MCF 10A (cell line): ENCODE measurements at regions not wholly inside any gene's neighbourhood (a gene's known extent, or its start where the extent isn't known, plus 50 kb on each side); places are given as distances from the start of the nearest gene placed in this dataset.

Experiments used
- BruUV-seq: library from RNA; stranded (reverse); fragments of 400-500 nt; replicated peaks from 2 replicates; lab custom pipeline; 2021; lab: Mats Ljungman, UMichigan
- CTCF ChIA-PET: fragments of 300-600 bp; sonication (Branson Sonifier 250); formaldehyde crosslinking; extraction: SDS; loops from one replicate; lab custom pipeline; 2021; ENCODE audit warnings: antibody characterized with exemption, inconsistent platforms; lab: Yijun Ruan, JAX
- POLR2A ChIA-PET: fragments of 300-600, 350-650 bp; sonication (Branson Sonifier 250); formaldehyde crosslinking; extraction: SDS; loops from one replicate; lab custom pipeline; 2020; ENCODE audit warnings: antibody characterized with exemption, inconsistent platforms; lab: Yijun Ruan, JAX
- DNase-seq: peaks from one replicate; pipeline ENCODE4 v3.0.0-alpha.2; 2018; ENCODE audit not compliant: unreplicated experiment
- H3K27ac Mint-ChIP-seq: one replicate; pipeline ENCODE4 v1.8.0; 2022; ENCODE audit warnings: mild to moderate bottlenecking, low read depth, mixed read lengths; ENCODE audit not compliant: unreplicated experiment
- H3K27me3 Mint-ChIP-seq: one replicate; pipeline ENCODE4 v1.8.0; 2022; ENCODE audit warnings: mixed read lengths; ENCODE audit not compliant: insufficient read depth, unreplicated experiment
- H3K36me3 Mint-ChIP-seq: one replicate; pipeline ENCODE4 v1.8.0; 2022; ENCODE audit warnings: mild to moderate bottlenecking, moderate library complexity, mixed read lengths; ENCODE audit not compliant: insufficient read depth, unreplicated experiment
- H3K4me1 Mint-ChIP-seq: one replicate; pipeline ENCODE4 v1.8.0; 2022; ENCODE audit warnings: mixed read lengths; ENCODE audit not compliant: insufficient read depth, unreplicated experiment
- H3K4me3 Mint-ChIP-seq: one replicate; pipeline ENCODE4 v1.8.0; 2022; ENCODE audit warnings: mild to moderate bottlenecking, moderate library complexity, mixed read lengths; ENCODE audit not compliant: unreplicated experiment
- H3K9me3 Mint-ChIP-seq: one replicate; pipeline ENCODE4 v1.8.0; 2022; ENCODE audit warnings: mixed read lengths; ENCODE audit not compliant: unreplicated experiment
- intact Hi-C: fragments of 100-400 bp; cut with micrococcal nuclease; formaldehyde crosslinking; loops from 2 replicates; pipeline ENCODE4 v1.14.1; 2022
- TF ChIP-seq, protein P1 (sequence below): fragments of 200-600 bp; IDR thresholded peaks from one replicate; pipeline ENCODE4 v1.8.0; 2022; ENCODE audit warnings: antibody characterized with exemption, mild to moderate bottlenecking; ENCODE audit not compliant: unreplicated experiment

DNA sequence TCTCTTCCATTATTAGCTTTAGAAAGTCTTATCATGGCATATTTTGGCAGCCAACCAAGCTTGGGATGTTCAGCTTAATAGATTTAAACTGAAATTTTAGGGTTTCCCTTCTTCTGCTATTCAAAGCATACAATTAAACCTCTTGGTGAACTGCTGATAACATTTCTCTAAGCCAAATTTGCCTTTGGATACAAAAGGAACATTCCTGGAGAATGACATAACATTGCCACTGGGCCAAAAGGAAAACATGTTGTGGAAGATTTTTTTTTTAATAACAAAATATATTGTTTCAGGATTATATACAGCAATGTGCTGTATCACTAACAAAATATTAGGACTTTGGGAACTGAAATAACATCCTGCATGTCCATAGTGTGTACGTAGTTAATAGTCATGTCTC, 215.1 kb upstream of the TBX18 start:
- intact Hi-C loops: no loop called here
- BruUV-seq: no TSS peak
- H3K27ac Mint-ChIP-seq: peak overlapping the region; percentile 52
- peak; percentile 37 for DNase-seq
- H3K4me3 Mint-ChIP-seq: no peak overlapping the region
- ChIA-PET POLR2A (interaction anchor here (0.6 to 0.7 kb wide), 3 partner anchors 78 to 752 kb away, joined by 3 read pairs; partner anchors contain the start of gene CEP162), CTCF (interaction anchor here (0.6 to 1.9 kb wide), 4 partner anchors 10 to 344 kb away, joined by 3 to 8 read pairs (median 4); no protein-coding TSS in a partner anchor)
- peaks cover 20% of the 10 kb centered on the region for H3K9me3 Mint-ChIP-seq
- H3K27me3 Mint-ChIP-seq: no peaks in the 10 kb centered on the region
- H3K36me3 Mint-ChIP-seq: no peaks in the 10 kb centered on the region
- TF ChIP-seq, protein P1, sequence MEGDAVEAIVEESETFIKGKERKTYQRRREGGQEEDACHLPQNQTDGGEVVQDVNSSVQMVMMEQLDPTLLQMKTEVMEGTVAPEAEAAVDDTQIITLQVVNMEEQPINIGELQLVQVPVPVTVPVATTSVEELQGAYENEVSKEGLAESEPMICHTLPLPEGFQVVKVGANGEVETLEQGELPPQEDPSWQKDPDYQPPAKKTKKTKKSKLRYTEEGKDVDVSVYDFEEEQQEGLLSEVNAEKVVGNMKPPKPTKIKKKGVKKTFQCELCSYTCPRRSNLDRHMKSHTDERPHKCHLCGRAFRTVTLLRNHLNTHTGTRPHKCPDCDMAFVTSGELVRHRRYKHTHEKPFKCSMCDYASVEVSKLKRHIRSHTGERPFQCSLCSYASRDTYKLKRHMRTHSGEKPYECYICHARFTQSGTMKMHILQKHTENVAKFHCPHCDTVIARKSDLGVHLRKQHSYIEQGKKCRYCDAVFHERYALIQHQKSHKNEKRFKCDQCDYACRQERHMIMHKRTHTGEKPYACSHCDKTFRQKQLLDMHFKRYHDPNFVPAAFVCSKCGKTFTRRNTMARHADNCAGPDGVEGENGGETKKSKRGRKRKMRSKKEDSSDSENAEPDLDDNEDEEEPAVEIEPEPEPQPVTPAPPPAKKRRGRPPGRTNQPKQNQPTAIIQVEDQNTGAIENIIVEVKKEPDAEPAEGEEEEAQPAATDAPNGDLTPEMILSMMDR: no peak
- peaks cover 8% of the 10 kb centered on the region for H3K4me1 Mint-ChIP-seq

DNA sequence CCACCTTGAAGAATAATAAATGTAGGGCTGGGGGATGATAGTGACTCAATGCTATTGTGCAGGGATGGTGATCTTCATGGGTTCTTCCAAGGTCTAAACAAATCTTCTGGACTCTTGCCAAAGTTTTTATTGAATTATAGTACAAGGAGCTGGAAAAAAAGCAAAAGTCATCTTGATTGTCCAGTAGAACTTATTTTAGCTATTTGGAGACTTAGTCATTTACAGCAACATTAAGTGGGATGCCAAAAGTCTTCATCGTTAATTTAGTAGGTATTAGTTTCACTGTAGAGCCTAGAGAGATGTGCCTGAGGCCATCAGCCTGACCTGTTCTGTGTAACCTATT, 212.9 kb upstream of the TBX18 start:
- POLR2A ChIA-PET: no interaction called here

DNA sequence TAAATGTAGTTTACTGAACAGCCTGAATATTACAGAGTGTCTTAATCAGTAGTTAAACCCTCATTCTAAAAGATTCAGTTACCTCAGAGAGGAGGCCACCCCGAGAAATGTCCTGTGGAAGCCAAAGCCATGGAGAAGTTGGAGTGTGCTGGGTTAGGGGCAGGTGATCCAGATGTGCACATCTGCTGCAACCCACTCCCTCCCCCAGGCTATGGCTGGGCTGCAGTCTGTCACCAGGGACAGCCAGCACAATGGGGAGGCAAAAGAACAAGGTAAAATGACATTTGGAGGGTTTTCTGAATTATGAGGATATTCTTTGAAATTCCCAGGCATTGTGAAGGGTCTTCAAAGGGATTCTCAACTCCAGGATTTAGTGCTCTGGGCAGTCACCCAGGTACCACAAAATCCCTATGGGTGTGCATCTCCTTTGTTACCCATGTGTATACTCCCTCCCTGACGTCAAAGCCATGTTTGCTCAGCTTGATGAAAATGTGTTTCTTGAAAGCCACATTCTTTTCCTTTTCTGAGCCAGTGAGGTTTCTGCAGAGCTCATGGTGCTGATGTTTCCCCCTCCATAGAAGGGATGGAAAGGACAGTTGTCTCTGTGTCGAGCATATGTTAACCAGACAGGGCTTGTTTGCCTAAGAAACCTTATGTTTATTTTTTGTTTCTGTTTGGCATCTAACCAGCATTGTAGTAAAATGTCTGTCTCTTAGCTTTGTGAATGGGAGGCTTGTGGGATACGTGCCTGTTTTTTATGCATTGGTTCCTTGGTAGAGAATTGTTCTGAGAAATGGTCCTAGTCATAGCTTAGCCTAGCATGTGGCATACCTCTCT, 212.3 kb upstream of the TBX18 start:
- intact Hi-C loops: no loop called here
- BruUV-seq: no TSS peak
- TF ChIP-seq, protein P1: no peak
- ChIA-PET POLR2A (no interaction called here), CTCF (interaction anchor here (0.6 to 1.7 kb wide), 4 partner anchors 10 to 601 kb away, joined by 3 to 5 read pairs (median 4); no protein-coding TSS in a partner anchor)
- Mint-ChIP-seq H3K27ac (no peak overlapping the region), H3K36me3 (no peaks in the 10 kb centered on the region), H3K27me3 (no peaks in the 10 kb centered on the region), H3K4me3 (no peak overlapping the region), H3K9me3 (peaks cover 9% of the 10 kb centered on the region), H3K4me1 (peaks cover 8% of the 10 kb centered on the region)
- DNase-seq: peak; percentile 34

More for the DNA sequence above, 212.9 kb upstream of the TBX18 start:
- intact Hi-C loops: no loop called here
- Mint-ChIP-seq H3K27me3 (no peaks in the 10 kb centered on the region), H3K9me3 (peaks cover 11% of the 10 kb centered on the region), H3K4me3 (no peak overlapping the region), H3K4me1 (peaks cover 8% of the 10 kb centered on the region), H3K27ac (no peak overlapping the region), H3K36me3 (no peaks in the 10 kb centered on the region)
- CTCF ChIA-PET: interaction anchor here (0.6 to 1.7 kb wide), 5 partner anchors 11 to 601 kb away, joined by 3 to 5 read pairs (median 3); no protein-coding TSS in a partner anchor
- TF ChIP-seq, protein P1: no peak
- DNase-seq: no peak
- BruUV-seq: no TSS peak

DNA sequence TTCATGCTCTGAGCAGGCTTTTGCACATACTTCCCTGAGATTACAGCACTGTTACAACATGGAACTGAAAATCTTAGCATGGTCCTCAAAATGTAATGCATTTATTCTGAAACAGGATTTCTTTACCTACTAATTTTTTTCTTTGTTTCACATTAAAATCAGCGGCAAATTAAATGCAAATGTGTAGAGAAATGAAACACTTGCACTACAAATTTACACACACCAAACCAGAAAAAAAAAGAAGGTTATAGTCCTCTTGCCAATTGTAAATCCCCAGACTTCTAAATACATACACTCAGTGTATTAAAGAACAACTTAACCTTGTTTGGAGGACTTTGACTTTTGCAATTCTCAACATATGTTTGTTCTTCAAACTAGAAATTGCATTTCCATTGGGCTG, 210.9 kb upstream of the TBX18 start:
- intact Hi-C loops: no loop called here
- POLR2A ChIA-PET: interaction anchor here (0.7 kb wide), 1 partner anchor 43 kb away, joined by 3 read pairs; no protein-coding TSS in a partner anchor
- Mint-ChIP-seq H3K9me3 (no peaks in the 10 kb centered on the region), H3K27ac (no peak overlapping the region), H3K4me1 (peaks cover 8% of the 10 kb centered on the region), H3K36me3 (no peaks in the 10 kb centered on the region), H3K4me3 (no peak overlapping the region), H3K27me3 (no peaks in the 10 kb centered on the region)
- no TSS peak for BruUV-seq
- CTCF ChIA-PET: interaction anchor here (0.6 to 1.7 kb wide), 2 partner anchors 173 to 348 kb away, joined by 5 to 7 read pairs; no protein-coding TSS in a partner anchor
- DNase-seq: no peak
- TF ChIP-seq, protein P1: no peak
